Epidermal melanocyte (primary cell): ENCODE measurements at regions not wholly inside any gene's neighbourhood (a gene's known extent, or its start where the extent isn't known, plus 50 kb on each side); places are given as distances from the start of the nearest gene placed in this dataset.
"Not testable (repeated sequence)": the region's sequence is repeated elsewhere in the genome, so short reads cannot be mapped to it uniquely, and the experiment has no call there.

ENCODE experiments used
- DNase-seq: peaks from one replicate; pipeline ENCODE4 v3.0.0; 2011; ENCODE audit warnings: low spot score; ENCODE audit not compliant: insufficient read length

DNA sequence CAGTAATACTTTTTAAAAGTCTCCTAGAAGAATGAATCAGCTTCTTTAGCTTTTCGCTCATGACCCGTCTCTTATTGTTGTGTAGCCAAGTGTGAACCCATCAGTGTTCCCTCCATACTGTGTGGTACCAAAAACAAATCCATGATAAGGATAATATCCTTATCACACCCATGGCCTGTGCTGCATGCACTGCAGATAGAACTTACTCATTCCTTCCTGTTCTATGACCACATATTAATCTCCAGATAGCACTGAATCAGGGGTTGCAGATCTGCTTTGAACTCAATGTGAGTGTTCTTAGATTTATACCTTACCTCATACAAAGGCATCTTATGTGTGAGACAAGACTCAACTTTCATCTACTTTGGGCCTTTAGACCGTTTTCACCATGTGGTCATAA, 373.4 kb downstream of the JRKL start:
- no peak for DNase-seq

DNA sequence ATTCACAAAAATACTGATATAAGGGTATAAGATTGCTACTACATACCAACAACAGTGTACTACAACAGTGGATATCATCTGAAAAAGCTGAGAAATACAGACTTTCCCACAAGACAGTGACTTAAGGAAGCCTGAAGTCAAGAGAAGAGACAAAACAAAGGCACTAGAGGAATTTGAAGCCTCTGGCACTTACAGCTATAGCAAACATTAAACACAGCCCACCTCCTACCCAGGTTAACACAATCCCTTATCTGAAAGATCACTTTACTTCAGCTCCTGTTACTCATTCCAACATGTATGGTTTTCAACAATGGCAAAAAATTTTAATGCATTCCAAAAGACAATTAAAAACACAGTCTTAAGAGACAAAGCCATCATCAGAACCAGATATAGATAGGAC, 388.5 kb downstream of the JRKL start:
- no peak for DNase-seq

DNA sequence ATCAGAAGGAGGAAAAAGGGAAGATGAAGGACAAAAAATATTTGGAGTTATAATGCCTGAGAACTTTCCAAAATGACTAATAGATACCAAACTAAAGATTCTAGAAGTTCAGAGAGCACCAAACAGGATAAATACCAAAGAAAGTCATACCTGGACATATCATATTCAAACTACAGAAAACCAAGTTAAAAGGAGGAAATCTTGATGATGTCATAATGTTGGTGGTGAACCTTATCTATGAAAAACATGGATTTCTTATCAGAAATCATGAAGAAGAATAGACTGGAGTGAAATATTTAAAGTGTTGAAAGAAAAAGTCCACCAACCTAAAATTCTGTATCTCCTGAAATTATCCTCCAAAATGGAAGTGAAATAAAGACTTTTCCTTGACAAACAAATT, 389.2 kb downstream of the JRKL start:
- DNase-seq, result no peak

DNA sequence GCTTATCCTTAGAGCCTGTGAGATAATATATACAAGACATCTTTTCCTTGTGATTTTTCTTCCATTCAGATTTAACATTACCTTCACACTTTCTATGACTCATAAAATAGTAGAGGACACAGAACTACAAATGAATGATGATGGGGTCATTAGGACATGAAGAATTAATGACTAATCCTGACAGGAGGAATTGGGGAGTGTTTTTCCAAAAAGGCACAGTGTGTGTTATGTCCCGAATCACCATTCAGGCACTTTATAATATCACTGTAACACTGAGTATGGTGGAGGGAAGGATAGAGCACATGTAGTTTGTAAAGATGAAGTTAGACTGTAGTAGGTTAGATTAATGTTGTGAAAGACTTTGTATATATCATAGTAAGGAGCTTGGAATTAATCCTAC, 391.3 kb downstream of the JRKL start:
- DNase-seq, result no peak

DNA sequence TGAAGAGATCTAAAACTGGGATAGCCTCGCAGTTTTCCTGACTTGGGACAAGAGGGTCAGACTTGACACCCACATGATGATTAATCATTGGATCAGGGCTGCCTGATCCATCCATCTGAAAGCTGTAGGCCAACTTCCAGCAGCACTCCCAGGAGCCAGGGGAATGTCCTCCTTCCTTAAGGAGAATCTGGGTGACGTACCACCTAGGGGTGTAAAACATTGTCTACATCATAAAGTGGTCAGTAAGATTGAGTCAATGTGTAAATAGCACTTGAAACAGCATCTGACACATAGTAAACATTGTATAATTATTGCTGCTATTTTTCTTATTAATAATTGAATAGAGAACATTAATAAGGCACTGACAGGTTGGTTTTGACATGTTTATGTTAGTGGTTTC, 392.8 kb downstream of the JRKL start:
- no peak for DNase-seq

DNA sequence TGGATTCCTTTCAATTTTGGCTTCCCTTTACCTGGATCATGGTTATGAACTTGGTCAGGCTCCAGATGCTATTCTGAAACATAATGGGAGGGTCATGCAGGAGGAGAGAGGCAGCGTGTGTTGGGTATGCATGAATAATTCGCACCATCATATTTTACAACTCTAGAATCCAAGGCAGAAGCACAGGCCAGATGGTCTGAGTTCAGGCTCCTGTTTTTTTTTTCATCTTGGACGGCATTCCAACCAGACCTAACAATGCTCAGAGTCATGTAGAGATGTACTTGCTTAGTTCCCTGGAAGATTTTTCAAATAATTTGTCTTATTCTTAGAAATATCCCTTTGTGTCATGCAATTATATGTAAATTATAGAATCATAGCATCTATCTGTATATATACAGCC, 393.5 kb downstream of the JRKL start:
- DNase-seq, result no peak

DNA sequence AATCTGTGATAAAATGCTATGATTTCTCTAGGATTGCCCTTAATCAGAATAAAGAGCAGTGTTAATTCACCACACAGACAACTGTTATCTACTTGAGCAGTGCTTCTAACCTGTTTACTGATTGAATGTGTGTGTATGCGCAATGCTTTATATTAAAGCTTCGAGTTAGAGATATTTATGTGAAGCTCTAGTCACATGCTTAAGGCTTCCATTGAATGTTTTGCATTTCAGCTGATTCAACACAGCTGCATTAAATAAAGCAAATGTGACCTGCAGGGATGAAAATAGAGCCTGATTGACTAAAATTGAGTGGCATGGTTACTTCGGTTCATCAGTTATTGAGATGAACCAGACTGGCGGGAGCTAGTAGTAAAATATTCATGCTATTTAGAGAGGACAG, 395.3 kb downstream of the JRKL start:
- DNase-seq, result no peak

DNA sequence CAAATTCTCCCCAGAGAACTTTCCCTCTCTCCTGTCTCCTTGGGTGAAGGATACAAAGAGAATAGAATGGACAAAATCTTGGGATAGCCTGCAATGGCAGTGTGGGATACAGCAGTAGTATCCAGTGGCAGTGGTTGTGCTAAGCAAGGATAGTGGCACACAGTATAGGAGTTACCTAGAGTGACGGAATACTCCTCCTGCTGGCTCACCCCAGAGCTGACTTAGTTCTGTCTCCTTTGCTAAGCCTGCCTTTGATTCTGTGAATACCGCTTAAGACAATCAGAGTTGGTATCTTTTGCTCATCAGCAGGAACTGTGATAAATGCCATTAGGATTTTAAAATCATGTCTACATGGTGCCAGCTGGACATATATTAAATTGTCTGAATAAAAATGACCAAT, 404.3 kb downstream of the JRKL start:
- no peak for DNase-seq

DNA sequence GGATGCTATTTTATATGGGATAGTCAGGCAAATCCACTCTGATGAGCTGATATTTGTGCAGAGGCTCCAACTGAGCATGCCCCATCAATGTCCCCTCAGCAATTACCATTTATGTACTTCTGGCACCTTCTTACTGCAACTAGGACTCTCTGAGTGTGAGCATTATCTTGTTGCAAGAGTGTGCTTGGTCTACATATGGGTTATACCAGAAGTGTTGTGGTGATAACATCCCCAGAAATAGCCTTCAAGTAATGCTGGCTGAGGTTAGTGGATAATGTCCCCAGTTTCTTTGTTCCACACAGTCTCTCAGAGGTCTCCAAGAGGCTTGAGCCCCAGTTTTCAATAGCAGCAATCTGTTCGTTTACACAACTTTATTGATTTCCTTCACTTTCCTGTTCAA, 408.6 kb downstream of the JRKL start:
- DNase-seq, result no peak

DNA sequence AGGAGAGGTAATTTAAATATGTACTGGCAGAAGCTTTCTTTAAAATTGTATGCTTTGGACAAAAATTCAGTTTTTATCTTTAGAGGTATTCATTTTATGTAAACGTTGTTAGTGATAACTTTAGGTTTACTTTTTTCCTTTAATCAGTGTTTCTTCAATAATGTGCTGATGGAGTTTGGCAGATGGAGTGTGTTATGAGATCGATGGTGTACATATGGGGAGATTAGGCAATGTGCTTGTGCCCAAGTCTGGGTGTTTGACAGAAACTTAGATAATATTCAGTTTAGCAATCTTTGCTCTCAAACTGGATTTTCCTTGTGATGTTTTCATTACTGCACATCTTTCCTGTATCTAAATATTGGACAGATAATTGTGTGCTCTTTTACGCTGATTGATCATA, 425.4 kb downstream of the JRKL start:
- DNase-seq, result no peak

DNA sequence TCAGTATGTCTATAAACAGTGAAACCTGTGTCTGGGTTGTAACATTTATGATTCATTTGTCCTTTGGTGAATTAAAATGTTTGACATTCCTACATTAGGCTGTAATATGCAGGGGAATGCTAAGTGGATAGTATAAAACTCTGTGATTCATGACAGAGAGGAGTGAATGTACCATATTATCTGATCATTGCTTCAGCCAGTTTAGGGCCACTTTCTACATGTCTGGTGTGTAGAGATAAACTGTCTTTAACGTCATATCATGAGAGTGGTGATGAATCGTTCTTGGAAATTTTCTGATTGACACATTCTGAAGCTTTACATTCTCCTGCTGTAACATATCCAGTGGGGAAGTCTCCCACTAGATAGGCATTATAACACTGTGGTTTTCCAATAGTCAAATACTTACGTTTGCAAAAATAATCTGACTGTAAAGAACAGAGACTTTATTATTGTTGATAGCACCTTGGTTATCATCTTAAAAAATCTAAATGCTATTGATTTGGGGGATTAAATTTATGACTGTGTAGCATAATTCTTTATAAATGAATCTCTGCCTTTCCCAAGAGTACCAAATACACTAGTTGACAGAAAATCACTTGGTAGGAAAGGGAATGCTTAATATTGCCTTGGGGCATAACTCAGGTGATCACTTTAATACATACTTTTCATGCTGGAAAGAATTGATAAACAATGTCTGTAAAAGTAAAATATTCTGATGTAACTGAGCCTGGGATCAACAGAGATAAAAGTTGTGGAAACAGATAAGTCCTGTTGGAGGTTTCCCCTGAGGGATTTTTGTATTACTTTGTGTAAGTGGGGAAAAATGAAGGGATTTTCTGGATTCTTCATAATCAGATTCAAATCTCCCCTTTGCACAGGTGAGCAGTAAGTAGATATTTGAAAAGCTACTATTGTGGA, 427.9 kb downstream of the JRKL start:
- no peak for DNase-seq

DNA sequence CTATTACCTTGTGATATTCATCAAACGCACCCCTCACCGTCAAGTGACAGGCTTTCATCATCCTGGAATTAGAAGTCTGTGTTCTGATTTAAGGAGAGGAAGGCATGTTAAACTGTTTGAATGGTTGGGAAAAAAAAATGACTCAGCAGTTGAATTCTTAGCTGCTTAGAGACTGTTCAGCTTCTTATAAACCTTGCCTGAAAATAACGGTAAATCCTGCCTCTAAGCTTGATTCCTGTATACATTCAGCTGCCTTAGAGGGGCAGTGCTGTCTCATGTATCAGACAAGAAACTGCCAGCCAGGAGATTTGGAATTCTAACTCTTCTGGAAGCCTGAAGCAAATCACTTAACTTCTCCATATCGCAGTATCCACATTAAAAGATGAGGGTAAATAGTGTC, 437.4 kb downstream of the JRKL start:
- DNase-seq, result no peak

DNA sequence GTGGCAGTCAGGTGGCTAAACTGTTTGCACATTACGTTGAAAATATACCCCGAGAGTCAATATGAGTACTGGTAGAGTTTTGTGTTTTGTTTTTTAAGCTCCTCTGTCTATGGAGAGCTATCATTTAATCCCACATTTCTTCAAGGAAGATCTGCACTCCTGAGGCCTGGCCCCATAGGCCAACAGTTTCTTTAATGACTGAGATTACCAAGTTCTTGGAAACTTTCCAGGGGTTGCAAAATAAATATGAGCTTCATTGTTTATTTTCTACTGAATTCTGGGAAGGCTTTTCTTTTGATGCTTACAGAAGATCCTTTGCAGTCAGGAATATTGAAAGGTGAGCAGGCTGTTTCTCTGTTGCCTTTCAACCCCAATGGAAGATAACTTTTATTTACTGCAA, 452.0 kb downstream of the JRKL start:
- DNase-seq, result no peak

DNA sequence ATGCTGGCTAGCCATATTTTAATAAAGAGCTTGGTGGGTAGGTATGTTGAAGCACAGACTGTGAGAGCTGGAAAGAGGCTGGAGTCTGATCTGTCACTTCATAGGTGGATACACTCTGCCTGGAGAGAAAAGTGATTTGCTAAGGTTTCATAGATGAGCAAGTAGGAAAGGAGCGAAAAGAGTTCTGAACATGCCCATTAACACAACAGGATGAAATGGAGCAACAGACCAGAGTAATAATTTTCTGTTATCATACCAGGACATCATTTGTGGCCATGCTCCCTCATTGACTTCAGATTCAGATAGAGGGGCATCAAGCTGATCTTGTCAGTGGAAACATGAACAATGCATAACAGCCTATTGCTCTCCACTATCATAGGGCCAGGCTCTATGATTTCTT, 452.9 kb downstream of the JRKL start:
- no peak for DNase-seq

DNA sequence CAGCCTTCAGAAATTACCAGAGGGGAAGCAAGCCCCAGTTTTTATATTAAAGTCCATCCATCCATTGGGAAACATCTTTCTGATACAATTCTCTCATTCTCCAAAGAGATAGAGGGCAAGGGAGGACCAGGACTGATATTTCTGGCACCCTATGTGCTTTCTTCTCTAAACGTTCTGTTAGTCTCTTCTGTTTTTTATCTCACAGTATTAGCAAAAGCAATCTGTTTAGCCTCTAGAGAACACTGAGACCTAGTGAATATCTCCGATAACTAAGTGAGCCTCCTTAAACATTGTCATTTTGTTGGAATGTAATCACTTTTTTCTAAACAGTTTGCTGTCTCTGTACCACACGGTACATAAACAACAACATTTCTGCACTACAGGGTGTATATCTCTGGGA, 464.6 kb downstream of the JRKL start:
- no peak for DNase-seq

DNA sequence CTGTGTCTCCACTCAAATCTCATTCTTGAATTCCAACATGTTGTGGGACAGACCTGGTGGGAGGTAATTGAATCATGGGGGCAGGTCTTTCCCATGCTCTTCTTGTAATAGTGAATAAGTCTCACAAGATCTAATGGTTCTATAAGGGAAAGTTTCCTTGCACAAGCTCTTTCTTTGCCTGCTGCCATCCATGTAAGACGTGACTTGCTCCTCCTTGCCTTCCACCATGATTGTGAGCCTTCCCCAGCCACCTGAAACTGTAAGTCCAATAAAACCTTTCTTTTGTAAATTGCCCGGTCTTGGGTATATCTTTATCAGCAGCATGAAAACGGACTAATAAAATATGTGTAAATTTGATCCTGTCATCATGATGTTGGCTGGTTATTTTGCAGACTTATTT, 471.9 kb downstream of the JRKL start:
- not testable (repeated sequence) for DNase-seq

DNA sequence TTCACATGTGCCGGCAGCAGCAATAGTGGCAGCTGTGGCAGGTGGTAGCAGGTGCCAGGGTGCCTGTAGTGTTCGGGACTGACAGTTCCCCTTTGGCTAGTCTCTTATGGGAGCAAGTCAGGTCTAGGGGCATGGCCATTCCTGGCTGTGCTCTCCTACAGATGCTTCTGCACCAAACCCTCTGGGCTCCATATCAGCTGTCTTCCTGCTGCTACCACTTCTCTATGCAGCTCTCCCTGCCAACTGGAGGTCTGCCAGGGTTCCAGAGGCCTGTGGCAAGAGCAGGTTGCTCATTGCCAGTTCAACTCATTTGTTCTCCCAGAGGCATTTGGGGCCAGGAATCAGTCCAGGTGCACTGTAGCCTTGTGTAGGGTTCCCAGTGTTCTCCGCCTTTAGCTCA, 473.7 kb downstream of the JRKL start:
- DNase-seq, result no peak

DNA sequence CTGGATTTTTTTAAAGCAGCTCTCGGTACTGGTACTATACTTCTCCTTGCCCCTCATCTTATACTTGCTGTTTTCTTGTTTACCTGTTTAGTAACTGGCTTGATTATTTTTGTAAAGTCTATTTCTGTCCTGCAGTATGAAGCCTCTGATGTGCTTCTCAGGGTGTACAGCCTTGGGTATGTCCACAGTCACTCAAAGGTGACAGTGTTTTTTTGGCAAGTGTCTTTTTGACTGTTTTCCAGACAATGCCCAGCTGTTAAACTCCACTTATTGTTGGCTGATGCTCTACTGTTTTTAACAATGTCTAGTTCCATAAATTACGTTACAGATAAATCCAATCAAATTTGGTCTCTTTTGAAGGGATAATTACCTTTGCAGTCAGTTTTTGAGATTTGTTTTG, 475.2 kb downstream of the JRKL start:
- DNase-seq, result no peak

DNA sequence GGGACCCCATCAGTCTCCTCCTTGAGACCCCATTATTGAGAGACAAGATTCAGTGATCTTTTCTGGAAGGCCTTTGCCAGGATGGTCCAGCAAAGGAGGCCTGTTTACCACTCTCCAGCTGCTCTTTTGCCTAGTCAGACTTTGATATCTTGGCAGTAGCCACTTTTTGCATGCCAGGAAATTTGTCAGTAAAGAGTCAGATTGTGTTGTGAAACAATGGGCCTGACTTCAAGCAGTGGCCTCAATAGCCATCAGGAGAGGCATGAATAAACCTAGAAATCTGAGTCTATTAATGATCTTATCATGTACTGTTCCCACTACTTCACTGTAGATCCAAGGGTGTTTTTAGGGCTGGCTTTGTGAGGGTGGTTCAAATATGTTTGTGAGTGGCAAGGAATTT, 479.4 kb downstream of the JRKL start:
- DNase-seq, result no peak

DNA sequence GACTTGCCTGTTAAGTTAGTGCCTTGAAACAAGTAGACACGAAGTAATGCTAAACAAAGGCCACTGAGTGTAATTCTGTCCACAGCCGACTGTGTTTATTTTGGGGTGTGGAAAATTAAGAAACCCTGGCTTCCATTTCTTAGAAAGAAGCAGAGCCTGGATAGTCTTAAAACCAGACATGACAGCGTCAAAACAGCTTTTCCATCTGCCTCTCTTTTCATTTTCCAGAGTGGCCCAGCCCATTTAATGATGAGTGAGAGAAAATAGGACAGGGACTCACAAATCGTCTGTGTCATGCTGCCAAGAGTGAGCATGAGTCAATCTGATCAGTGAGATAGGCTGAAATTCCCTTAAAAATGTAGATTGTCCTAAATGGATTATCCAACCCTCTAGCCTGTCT, 485.9 kb downstream of the JRKL start:
- no peak for DNase-seq

DNA sequence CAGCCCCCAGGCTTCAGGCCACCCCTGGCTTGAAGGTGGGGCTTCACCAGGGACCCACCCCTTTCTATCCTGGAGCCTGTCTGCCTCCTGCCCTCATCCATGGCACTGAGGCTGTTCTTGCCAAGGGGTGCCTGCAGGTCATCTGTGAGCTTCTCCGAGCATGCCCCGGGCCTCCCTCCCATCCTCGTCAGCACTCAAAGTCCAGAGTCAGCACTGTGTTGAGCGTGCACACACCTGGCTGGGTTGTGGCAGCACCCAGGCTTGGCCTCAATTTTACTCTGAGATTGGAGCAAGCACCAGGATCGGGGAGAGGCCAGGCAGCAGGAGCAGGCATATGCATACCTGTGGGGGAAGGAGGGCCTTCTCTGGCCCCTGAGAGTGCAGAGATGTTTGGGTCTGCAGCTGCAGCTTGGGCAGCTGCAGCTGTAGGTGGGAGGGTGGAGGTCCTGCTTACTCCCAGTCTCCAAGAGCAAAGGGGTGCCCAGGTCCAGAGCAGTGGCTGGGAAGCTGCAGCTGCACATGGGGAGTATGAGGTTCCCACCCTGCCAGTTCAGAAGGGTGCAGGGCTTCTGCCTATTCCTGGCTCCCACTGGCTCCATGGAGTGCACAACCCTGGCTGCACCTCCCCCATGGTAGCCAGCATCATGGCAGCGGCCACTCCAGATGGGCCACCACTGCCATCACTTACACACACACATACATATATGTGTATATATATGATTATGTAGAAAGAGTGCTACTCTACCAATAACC, 488.7 kb downstream of the JRKL start:
- DNase-seq, result no peak

DNA sequence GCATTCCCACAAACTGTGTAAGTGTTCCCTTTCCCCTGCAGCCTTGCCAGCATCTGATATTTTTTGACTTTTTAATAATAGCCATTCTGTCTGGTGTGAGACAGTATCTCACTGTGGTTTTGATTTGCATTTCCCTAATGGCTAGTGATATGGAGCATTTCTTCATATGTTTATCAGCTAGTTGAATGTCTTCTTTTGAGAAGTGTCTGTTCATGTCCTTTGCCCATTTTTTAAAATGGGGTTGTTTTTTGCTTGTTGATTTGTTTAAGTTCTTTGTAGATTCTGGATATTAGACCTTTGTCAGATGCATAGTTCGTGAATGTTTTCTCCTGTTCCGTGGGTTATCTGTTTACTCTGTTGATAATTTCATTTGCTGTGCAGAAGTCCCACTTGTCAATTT, 492.8 kb downstream of the JRKL start:
- DNase-seq, result not testable (repeated sequence)

DNA sequence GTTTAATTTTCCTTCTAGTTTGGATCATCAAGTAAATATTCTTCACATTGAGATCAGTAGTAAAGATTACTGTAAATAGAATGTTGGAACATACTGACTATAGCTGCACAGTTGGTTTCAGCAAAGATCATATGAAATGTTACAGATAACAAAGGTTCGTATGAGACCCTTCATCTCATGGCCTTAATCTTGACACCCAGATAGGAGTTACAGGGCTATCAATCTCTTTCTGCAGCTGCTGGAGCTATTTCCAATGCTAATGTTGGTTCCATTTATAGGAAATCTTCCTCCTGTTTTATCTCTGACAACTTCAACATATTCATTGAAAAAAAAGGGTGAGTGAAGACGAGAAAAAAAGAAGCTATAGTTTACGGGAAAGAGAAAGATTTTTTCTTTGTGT, 495.6 kb downstream of the JRKL start:
- no peak for DNase-seq
